GM21526 (cell line): ENCODE measurements at regions not wholly inside any gene's neighbourhood (a gene's known extent, or its start where the extent isn't known, plus 50 kb on each side); places are given as distances from the start of the nearest gene placed in this dataset.

ENCODE experiments used
- ATAC-seq: cut with Tn5 transposase; IDR thresholded peaks from one replicate; pipeline ENCODE4 v1.9.1; 2021; ENCODE audit warnings: moderate library complexity; ENCODE audit not compliant: unreplicated experiment, low FRiP score

GRCh38 chr4:136803433-136803832, 728.9 kb downstream of the PCDH18 start:
- no peak for ATAC-seq

GRCh38 chr4:136800248-136800647, 732.0 kb downstream of the PCDH18 start:
- ATAC-seq: no peak

- ATAC-seq: no peak
These were observed 735.3 kb downstream of the PCDH18 start for GRCh38 chr4:136796953-136797352.

- ATAC-seq: no peak
These were observed 738.4 kb downstream of the PCDH18 start for GRCh38 chr4:136793848-136794247.

- no peak for ATAC-seq
These were observed 748.0 kb downstream of the PCDH18 start for GRCh38 chr4:136784326-136784725.

- ATAC-seq: no peak
These were observed 762.6 kb downstream of the PCDH18 start for GRCh38 chr4:136769717-136770116.

GRCh38 chr4:136768925-136769275, 763.4 kb downstream of the PCDH18 start:
- ATAC-seq: no peak

GRCh38 chr4:136768213-136768924, 763.9 kb downstream of the PCDH18 start:
- no peak for ATAC-seq

- ATAC-seq: no peak
These were observed 768.4 kb downstream of the PCDH18 start for GRCh38 chr4:136763919-136764318.

GRCh38 chr4:136755531-136755916, 776.8 kb downstream of the PCDH18 start:
- ATAC-seq: no peak

GRCh38 chr4:136754810-136755530, 777.3 kb downstream of the PCDH18 start:
- ATAC-seq: no peak

GRCh38 chr4:136751556-136751955, 780.7 kb downstream of the PCDH18 start:
- no peak for ATAC-seq

- no peak for ATAC-seq
These were observed 781.4 kb downstream of the PCDH18 start for GRCh38 chr4:136750897-136751296.

GRCh38 chr4:136749989-136750388, 782.3 kb downstream of the PCDH18 start:
- ATAC-seq: no peak

- ATAC-seq: no peak
These were observed 783.5 kb downstream of the PCDH18 start for GRCh38 chr4:136748773-136749172.

GRCh38 chr4:136748165-136748564, 784.1 kb downstream of the PCDH18 start:
- no peak for ATAC-seq

- ATAC-seq: no peak
These were observed 789.1 kb downstream of the PCDH18 start for GRCh38 chr4:136743238-136743637.

GRCh38 chr4:136742333-136742732, 790.0 kb downstream of the PCDH18 start:
- no peak for ATAC-seq

- no peak for ATAC-seq
These were observed 790.8 kb downstream of the PCDH18 start for GRCh38 chr4:136741468-136741867.

- no peak for ATAC-seq
These were observed 792.0 kb downstream of the PCDH18 start for GRCh38 chr4:136740326-136740725.

GRCh38 chr4:136737066-136737465, 795.2 kb downstream of the PCDH18 start:
- ATAC-seq: no peak

GRCh38 chr4:136731025-136731424, 801.3 kb downstream of the PCDH18 start:
- ATAC-seq: no peak
